HG03045 (cell line): ENCODE measurements at regions not wholly inside any gene's neighbourhood (a gene's known extent, or its start where the extent isn't known, plus 50 kb on each side); places are given as distances from the start of the nearest gene placed in this dataset.

Experiments
- ATAC-seq: cut with Tn5 transposase; IDR thresholded peaks from one replicate; pipeline ENCODE4 v1.9.1; 2021; ENCODE audit warnings: mild to moderate bottlenecking, moderate library complexity; ENCODE audit not compliant: unreplicated experiment

DNA sequence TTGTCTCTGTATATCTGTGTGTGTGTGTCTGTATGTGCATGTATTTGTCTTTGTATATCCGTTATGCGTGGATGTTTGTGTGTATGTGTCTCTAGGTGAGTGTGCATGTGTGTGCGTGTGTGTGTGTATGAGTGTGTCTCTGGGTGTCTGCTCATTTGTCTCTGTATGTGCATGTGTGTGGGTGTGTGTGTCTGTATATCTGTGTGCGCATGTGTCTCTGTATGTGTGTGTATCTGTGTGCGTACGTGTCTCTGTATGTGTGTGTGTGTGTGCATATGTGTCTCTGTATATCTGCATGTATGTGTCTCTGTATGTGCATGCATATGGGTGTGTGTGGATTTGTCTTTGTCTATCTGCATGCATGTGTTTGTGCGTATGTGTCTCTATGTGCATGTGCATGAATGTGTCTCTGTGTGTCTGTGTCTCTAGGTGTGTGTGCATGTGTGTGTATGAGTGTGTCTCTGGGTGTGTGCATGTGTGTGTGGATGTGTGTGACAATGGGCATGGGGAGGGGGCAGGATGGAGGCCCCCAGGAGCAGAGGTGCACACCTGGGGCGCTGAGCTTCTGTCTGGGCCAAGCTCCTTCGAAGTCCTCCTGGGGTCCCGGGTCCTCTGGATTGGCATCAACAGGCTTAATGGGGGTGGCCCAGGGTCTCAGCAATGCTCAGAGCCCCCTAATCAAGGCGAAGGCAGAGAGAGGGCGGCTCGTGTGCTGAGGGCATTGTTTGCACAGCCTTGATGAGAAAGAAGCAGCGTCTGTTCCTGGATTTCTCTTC, 373.4 kb upstream of the IRX4 start:
- ATAC-seq, result no peak

GRCh38 chr5:2254880-2255750, 372.4 kb upstream of the IRX4 start:
- no peak for ATAC-seq

GRCh38 chr5:2254406-2254805, 371.7 kb upstream of the IRX4 start:
- no peak for ATAC-seq

DNA sequence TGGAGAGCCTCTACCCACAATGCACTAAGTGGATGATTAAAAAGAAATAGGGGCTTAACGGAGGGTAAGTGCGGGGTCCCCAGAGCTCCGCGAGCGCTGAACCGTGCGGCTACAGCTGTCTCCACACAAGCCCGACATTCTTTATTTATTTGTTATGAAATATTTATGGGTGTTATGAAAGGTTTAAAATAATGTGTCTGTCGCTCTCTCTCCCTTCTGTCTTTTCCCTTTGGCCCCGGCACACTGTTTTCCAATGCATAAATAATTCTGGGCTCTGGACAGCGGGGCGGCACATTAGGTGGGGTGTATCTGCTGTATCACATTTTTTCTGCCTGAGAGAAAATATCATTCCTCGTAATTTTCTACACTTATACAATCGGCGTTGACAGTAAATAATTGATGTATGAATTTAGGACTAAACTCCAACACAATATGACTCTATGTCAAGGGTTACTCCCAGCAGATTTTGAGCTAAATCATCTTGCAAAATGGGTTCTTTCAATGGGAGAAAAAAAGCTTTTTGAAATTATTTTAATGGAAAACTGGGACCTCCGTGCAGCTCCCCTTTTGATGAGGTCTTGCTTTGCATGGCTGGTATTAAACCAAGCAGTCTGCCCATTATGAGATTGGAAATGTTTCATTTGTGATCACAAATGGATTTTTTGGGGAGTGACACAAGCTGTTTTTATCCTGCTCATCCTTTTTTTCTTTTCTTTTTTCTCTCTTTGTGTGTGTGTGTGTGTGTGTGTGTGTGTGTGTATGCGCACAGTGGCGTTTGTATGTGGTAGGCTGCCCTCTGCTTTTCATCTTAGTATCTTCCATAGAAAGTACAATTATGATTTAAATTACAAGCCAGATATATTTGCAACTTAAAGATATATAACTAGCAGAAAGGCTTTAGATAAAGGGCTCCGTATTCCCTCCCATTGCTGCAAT, 370.6 kb upstream of the IRX4 start:
- ATAC-seq, result no peak

- no peak for ATAC-seq
These were observed 369.0 kb upstream of the IRX4 start for GRCh38 chr5:2251751-2252150.

DNA sequence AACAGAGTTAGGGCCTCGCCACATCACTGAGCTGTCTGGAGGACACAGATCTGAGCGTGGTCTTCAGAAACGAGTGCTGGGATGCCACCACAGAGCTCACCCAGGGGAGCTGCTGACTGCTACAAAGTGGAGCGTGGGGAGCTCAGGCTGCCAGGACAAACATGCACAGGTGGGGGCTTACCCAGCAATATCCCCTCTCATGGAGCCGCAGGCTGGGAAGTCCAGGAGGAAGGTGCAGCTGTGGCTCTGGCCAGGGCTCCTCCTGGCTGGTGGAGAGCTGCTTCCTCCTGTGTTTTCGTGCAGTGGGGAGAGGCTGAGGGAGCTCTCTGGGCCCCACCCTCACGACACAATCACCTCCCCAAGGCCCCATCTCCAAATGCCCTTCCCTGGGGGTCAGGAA, 368.6 kb upstream of the IRX4 start:
- ATAC-seq, result no peak

DNA sequence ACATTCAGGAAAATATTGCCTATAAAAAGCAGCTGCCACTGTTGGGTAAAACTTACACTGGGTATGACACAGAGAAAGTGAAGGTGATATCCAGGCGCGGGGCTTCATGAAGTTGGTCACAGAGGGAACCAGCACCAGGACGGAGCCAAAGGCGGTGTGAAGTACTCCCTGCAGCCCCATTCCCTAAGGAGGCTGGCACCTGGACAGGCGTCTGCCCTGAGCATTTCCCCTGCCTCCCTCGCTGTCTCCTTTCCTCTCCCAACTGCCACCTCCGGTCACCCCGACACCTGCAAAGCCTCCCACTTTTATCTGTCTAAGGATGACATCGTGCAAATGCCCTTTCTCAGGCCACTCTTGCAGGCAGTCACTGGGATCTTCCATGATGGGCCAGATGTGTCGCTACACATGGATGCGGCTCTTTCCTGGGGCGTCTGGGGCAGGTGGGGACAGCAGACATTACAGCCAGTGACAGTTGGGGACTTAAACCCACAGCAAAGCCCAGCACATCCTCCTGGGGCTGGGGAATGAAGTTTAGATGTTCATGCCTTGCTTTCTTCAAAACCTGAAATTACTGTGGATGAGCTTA, 367.7 kb upstream of the IRX4 start:
- no peak for ATAC-seq

DNA sequence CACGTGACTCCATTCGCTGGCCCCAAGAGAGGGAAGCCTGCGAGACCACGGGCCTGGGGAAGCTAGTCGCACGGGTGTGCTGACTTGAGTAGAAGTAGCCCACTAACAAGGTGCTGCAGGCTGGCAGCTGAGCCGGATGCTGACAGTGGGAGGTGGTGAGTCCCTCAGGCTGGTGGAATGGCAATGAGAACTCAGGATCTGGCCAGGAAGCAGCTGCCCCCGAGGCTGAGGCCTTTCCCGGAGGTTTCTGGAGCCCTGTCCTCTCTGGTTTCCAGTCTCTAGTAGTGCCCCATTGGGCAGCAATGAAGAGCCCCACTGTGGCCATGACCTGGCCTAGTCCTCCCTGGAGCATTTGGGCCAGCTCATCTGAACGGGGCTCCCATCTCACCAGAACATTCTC, 366.7 kb upstream of the IRX4 start:
- ATAC-seq, result no peak

DNA sequence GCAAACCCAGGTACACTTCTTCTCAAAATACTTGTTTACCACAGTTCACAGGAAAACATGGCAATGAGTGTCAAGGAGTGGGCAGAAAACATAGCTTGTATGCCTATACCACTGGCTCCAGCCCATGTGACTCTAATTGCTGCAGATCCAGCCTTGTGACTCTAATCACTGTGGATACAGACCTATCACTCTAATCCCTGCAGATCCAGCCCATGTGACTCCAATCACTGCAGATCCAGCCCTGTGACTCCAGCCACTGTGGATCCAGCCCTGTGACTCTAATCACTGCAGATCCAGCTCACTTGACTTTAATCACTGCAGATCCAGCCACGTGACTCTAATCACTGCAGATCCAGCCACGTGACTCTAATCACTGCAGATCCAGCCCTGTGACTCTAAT, 366.3 kb upstream of the IRX4 start:
- ATAC-seq, result no peak

DNA sequence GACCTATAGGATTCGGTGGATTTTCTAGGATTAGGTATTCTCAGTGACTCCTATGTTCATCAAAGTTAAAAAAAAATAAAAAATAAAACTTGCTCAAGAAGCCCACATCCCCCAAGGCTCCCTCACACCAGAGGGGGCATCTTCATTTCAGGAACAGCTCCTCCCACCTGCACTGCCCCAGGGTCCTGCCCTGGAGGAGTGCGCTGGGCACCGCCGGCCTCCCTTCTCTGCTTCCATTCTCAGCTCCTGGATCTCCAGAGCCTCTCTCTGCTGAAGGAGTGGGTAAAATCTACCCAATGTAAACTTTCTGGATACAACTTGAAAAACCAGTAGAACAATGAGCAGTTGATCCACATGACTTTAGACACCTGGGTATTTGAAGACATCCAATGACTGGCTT, 359.8 kb upstream of the IRX4 start:
- ATAC-seq, result no peak

- ATAC-seq, result no peak
These were observed 359.1 kb upstream of the IRX4 start for GRCh38 chr5:2241842-2242241.

- no peak for ATAC-seq
These were observed 357.6 kb upstream of the IRX4 start for GRCh38 chr5:2240118-2240904.

DNA sequence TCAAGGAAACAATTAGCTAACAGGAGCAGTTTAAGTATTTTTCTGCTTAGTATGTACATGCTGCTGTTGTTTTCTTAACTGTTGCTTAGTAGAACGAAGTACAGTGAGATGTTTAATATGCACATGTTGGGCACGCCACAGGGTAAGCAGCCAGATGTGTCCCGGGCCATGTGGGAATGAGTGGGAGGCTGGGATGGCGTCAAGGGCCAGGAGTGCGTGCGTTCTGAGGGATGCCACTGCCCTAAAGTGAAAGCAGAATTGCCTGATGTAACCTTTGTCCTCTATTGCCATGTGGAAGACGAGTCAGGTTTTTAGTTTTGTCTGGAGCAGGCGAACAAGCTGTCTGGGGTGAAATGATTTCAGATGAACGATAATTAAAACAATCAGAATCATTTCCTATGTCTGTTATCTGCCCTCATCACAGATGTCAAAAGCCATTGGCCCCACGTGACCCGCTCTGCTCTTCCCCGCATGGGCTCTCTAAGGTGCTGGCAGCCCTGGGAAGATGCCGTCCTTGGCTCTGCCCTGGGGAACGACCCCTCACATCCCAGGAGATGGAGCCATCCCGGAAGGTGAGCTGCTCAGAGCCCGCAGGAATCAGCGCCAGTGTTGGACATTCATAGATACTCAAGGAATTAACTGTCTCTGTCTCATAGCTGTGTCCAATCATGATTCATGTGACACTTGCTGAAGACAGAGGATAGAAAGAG, 356.6 kb upstream of the IRX4 start:
- ATAC-seq, result no peak

DNA sequence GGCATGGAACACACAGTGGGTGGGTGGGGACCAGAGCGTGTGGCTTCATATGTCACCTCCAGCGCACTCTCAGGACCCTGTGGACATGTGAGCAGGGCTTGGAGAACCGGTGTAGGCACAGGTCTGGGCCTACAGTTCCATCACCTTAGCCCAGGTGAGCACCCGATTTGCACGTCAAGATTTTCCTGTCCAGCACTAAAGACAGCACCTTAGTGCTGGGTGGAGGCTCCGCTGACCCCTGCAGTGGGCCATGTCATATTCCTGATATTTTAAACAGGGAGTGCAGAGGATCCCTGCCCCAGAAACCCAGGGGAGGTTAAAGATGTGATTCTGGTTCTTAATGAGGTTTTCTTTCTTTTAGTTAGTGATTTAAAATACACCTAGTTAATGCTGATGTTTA, 356.0 kb upstream of the IRX4 start:
- no peak for ATAC-seq

DNA sequence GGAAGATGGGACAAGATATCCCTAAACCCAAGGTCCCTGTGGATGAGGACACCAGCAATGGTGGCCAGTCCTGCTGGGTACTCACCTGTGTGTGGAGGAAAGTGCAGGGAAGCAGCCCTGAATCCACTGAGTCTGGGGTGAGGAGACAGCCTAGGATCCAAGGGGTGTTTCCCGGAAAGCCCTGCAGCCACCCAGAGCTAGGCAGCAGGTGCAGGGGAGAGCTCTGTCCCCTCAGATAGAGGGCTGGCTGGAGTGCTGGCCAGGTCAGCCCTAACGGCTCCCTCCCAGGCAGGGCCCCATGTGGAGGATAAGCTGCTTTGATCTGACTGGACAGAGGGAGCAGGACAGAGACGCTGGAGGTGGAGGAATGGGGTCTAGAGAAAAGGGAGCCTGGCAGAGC, 344.7 kb upstream of the IRX4 start:
- ATAC-seq, result no peak

GRCh38 chr5:2224689-2225088, 342.0 kb upstream of the IRX4 start:
- ATAC-seq, result no peak

DNA sequence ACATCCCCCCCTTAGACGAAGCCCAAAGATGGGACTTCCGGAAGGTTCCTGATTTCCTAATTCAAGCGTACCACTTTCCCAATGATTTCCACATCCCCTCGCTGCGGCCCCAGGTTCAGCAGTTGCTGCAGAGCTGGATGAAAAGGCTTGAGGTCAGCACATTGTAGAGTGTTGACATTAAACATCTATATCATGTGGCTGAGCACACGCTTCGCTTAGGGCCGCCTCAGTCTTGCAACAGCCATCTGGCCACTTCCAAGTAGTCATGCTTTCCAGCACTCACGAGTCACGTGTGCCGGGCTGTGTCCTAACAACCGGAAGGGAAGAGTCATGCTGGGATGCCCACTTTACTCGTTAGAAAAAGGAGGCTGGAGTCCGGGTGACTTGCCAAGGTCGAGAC, 340.6 kb upstream of the IRX4 start:
- no peak for ATAC-seq

GRCh38 chr5:2222246-2222992, 339.7 kb upstream of the IRX4 start:
- ATAC-seq, result no peak

GRCh38 chr5:2221450-2221849, 338.7 kb upstream of the IRX4 start:
- ATAC-seq, result no peak
